H9 (cell line): ENCODE measurements at regions not wholly inside any gene's neighbourhood (a gene's known extent, or its start where the extent isn't known, plus 50 kb on each side); places are given as distances from the start of the nearest gene placed in this dataset.

ENCODE experiments used
- DNase-seq: peaks from one replicate; pipeline ENCODE4 v3.0.0-alpha.2; 2017
- H2AFZ ChIP-seq: one replicate; pipeline ENCODE4 v1.6.1; 2013; ENCODE audit warnings: mild to moderate bottlenecking, low read length, control low read depth, moderate library complexity
- H2AK5ac ChIP-seq: 2 replicates; pipeline ENCODE4 v1.6.1; 2013; ENCODE audit warnings: low read length, control low read depth, mixed read lengths; ENCODE audit not compliant: insufficient read length
- H2BK120ac ChIP-seq: one replicate; pipeline ENCODE4 v1.6.1; 2013; ENCODE audit warnings: low read depth, mild to moderate bottlenecking, low read length, control low read depth, inconsistent platforms; ENCODE audit not compliant: poor library complexity, severe bottlenecking
- H2BK12ac ChIP-seq: 2 replicates; pipeline ENCODE4 v1.6.1; 2013; ENCODE audit warnings: low read length, control low read depth, mixed read lengths, low read depth; ENCODE audit not compliant: insufficient read length
- H2BK15ac ChIP-seq: 2 replicates; pipeline ENCODE4 v1.6.1; 2013; ENCODE audit warnings: low read depth, low read length, control low read depth
- H2BK20ac ChIP-seq: one replicate; pipeline ENCODE4 v1.6.1; 2013; ENCODE audit warnings: low read depth, mild to moderate bottlenecking, low read length, control low read depth, inconsistent platforms; ENCODE audit not compliant: poor library complexity, severe bottlenecking
- H2BK5ac ChIP-seq: 2 replicates; pipeline ENCODE4 v1.6.1; 2013; ENCODE audit warnings: low read length, control low read depth, mixed read lengths; ENCODE audit not compliant: insufficient read length
- H3K14ac ChIP-seq: 2 replicates; pipeline ENCODE4 v1.6.1; 2013; ENCODE audit warnings: low read length, control low read depth; ENCODE audit not compliant: insufficient read depth
- H3K18ac ChIP-seq: 2 replicates; pipeline ENCODE4 v1.6.1; 2013; ENCODE audit warnings: low read depth, mild to moderate bottlenecking, mixed read lengths, low read length, control low read depth; ENCODE audit not compliant: insufficient read length
- H3K23ac ChIP-seq: 2 replicates; pipeline ENCODE4 v1.6.1; 2013; ENCODE audit warnings: low read length, control low read depth, mixed read lengths, low read depth; ENCODE audit not compliant: insufficient read length
- H3K23me2 ChIP-seq: 2 replicates; pipeline ENCODE4 v1.6.1; 2013; ENCODE audit warnings: low read depth, mild to moderate bottlenecking, mixed read lengths, low read length, control low read depth; ENCODE audit not compliant: insufficient read length, poor library complexity, severe bottlenecking
- H3K27ac ChIP-seq: 2 replicates; pipeline ENCODE4 v1.5.1; 2013; ENCODE audit warnings: low read length, control low read depth, mixed read lengths, low read depth; ENCODE audit not compliant: insufficient read length
- H3K27me3 ChIP-seq: 2 replicates; pipeline ENCODE4 v1.6.1; 2013; ENCODE audit warnings: low read length, control low read depth, inconsistent platforms; ENCODE audit not compliant: insufficient read depth
- H3K4ac ChIP-seq: 2 replicates; pipeline ENCODE4 v1.6.1; 2013; ENCODE audit warnings: low read depth, mild to moderate bottlenecking, control low read depth, inconsistent platforms, low read length, moderate library complexity
- H3K4me1 ChIP-seq: 2 replicates; pipeline ENCODE4 v1.6.1; 2013; ENCODE audit warnings: low read length, control low read depth, inconsistent platforms; ENCODE audit not compliant: insufficient read depth
- H3K4me2 ChIP-seq: 2 replicates; pipeline ENCODE4 v1.6.1; 2013; ENCODE audit warnings: low read length, control low read depth, mixed read lengths; ENCODE audit not compliant: insufficient read length, insufficient read depth
- H3K56ac ChIP-seq: 2 replicates; pipeline ENCODE4 v1.6.1; 2013; ENCODE audit warnings: low read depth, mild to moderate bottlenecking, mixed read lengths, low read length, control low read depth; ENCODE audit not compliant: insufficient read length
- H3K79me1 ChIP-seq: 2 replicates; pipeline ENCODE4 v1.6.1; 2013; ENCODE audit warnings: low read depth, mild to moderate bottlenecking, moderate library complexity, low read length, control low read depth, inconsistent platforms; ENCODE audit not compliant: insufficient read depth, poor library complexity, severe bottlenecking
- H3K79me2 ChIP-seq: 2 replicates; pipeline ENCODE4 v1.6.1; 2013; ENCODE audit warnings: low read length, control low read depth, inconsistent platforms; ENCODE audit not compliant: insufficient read depth
- H3K9ac ChIP-seq: 2 replicates; pipeline ENCODE4 v1.6.1; 2013; ENCODE audit warnings: low read length, control low read depth, mixed read lengths; ENCODE audit not compliant: insufficient read length; ENCODE audit errors: extremely low read depth
- H3K9me3 ChIP-seq: one replicate; pipeline ENCODE4 v1.6.1; 2013; ENCODE audit warnings: low read depth, low read length, inconsistent platforms; ENCODE audit not compliant: control insufficient read depth
- H3T11ph ChIP-seq: one replicate; pipeline ENCODE4 v1.6.1; 2013; ENCODE audit warnings: mild to moderate bottlenecking, low read length, control low read depth, inconsistent platforms
- H4K20me1 ChIP-seq: one replicate; pipeline ENCODE4 v1.6.1; 2013; ENCODE audit not compliant: control insufficient read depth, insufficient read length, insufficient read depth
- H4K5ac ChIP-seq: 2 replicates; pipeline ENCODE4 v1.6.1; 2013; ENCODE audit warnings: low read depth, mild to moderate bottlenecking, mixed read lengths, low read length, control low read depth; ENCODE audit not compliant: insufficient read length
- H4K8ac ChIP-seq: replicated peaks from 2 replicates; pipeline ENCODE4 v1.6.1; 2013; ENCODE audit warnings: low read length, control low read depth, mixed read lengths, low read depth; ENCODE audit not compliant: insufficient read length
- H4K91ac ChIP-seq: 2 replicates; pipeline ENCODE4 v1.6.1; 2013; ENCODE audit warnings: low read depth, mild to moderate bottlenecking, moderate library complexity, mixed read lengths, low read length, control low read depth; ENCODE audit not compliant: insufficient read length
- H3K27ac Mint-ChIP-seq, 3 experiments: 2 replicates in 2 of 3; 3 replicates in 1 of 3; pipeline ENCODE4 v1.8.0; 2020 to 2021; ENCODE audit warnings: mixed read lengths in 3 of 3, mild to moderate bottlenecking in 1 of 3, moderate library complexity in 1 of 3
- H3K27me3 Mint-ChIP-seq: 2 replicates; pipeline ENCODE4 v1.8.0; 2021; ENCODE audit warnings: low read depth, mild to moderate bottlenecking, moderate library complexity, mixed read lengths
- H3K36me3 Mint-ChIP-seq, 3 experiments: 2 replicates in 2 of 3; 3 replicates in 1 of 3; pipeline ENCODE4 v1.8.0; 2020 to 2021; ENCODE audit warnings: low read depth in 3 of 3, mixed read lengths in 3 of 3; ENCODE audit not compliant: insufficient read depth in 1 of 3
- H3K4me1 Mint-ChIP-seq, 2 experiments: 2 replicates each; pipeline ENCODE4 v1.8.0; 2020; ENCODE audit warnings: mixed read lengths in 2 of 2
- H3K4me3 Mint-ChIP-seq, 2 experiments: 2 replicates in 1 of 2; 3 replicates in 1 of 2; pipeline ENCODE4 v1.8.0; 2020 to 2021; ENCODE audit warnings: mild to moderate bottlenecking in 2 of 2, mixed read lengths in 2 of 2, moderate library complexity in 1 of 2
- H3K9me3 Mint-ChIP-seq, 2 experiments: 2 replicates in 1 of 2; 3 replicates in 1 of 2; pipeline ENCODE4 v1.8.0; 2020; ENCODE audit warnings: mild to moderate bottlenecking in 2 of 2, mixed read lengths in 2 of 2, moderate library complexity in 1 of 2
- CTCF ChIP-seq: fragments of 200-600 bp; sonication (generic); conservative IDR thresholded peaks from 3 replicates; pipeline ENCODE4 v1.8.0; 2021; ENCODE audit warnings: antibody characterized with exemption, mild to moderate bottlenecking
- WGBS: extraction: QIAGEN DNeasy Blood & Tissue Kit; methylation state at CpG from one replicate; pipeline ENCODE4 v1.1.7; 2013; ENCODE audit warnings: missing lambda C conversion rate, low lambda C conversion rate, mixed read lengths; ENCODE audit not compliant: insufficient read length; ENCODE audit errors: extremely low coverage; 5-methylcytosine and 5-hydroxymethylcytosine counted together

DNA sequence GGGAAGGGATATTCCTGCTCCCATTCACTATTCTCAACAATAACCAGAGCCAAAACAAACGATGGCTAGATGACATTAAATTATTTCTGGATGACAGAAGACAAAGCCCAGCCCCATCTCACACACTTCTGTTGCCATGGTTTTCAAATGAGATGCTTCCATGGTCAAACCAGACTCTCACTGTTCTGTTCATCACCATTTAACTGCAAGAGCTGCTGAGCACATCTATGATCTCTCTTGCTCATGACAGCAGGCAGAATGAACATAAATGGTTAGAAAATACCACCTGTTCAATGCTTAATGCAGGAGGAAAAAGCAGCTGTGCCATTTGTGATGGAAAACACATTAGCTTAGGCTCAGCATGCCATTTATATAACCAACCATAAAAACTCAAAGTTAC, 758.6 kb upstream of the ZWINT start:
- H3K79me2 ChIP-seq, result no peaks in the 10 kb centered on the region
- H3K79me1 ChIP-seq, result no peaks in the 10 kb centered on the region
- no peak overlapping the region for H3K56ac ChIP-seq
- no peak overlapping the region for H3K23ac ChIP-seq
- no peak overlapping the region for H2BK15ac ChIP-seq
- H3K9me3 Mint-ChIP-seq, result peaks cover 22 to 23% of the 10 kb centered on the region in 2 experiments
- no peak for TF ChIP-seq CTCF
- H2BK12ac ChIP-seq, result no peak overlapping the region
- no peak overlapping the region for H3K27ac Mint-ChIP-seq
- H4K91ac ChIP-seq, result no peak overlapping the region
- no peak overlapping the region for H2BK5ac ChIP-seq
- H4K5ac ChIP-seq, result no peak overlapping the region
- no peak overlapping the region for H3K27ac ChIP-seq
- no peak overlapping the region for H2AK5ac ChIP-seq
- H4K8ac ChIP-seq, result no peak overlapping the region
- H3K27me3 Mint-ChIP-seq, result no peaks in the 10 kb centered on the region
- H3K4me1 ChIP-seq, result no peaks in the 10 kb centered on the region
- H3K9ac ChIP-seq, result no peak overlapping the region
- no peak overlapping the region for H3K14ac ChIP-seq
- H3K4me3 Mint-ChIP-seq, result no peak overlapping the region
- peaks cover 0 to 4% of the 10 kb centered on the region in 2 experiments; a peak in 1 of 4 replicates for H3K4me1 Mint-ChIP-seq
- no peak overlapping the region for H3T11ph ChIP-seq
- no peak overlapping the region for H3K18ac ChIP-seq
- H3K36me3 Mint-ChIP-seq, result peaks cover 12 to 23% (median 12%) of the 10 kb centered on the region in 3 experiments
- H2BK120ac ChIP-seq, result no peak overlapping the region
- peaks cover 8% of the 10 kb centered on the region for H3K9me3 ChIP-seq
- H2BK20ac ChIP-seq, result no peak overlapping the region
- H2AFZ ChIP-seq, result no peak overlapping the region
- H3K4me2 ChIP-seq, result no peak overlapping the region
- DNase-seq, result no peak
- H4K20me1 ChIP-seq, result no peaks in the 10 kb centered on the region
- WGBS, result no CpG with 5 or more reads among the region's 1 CpG
- H3K23me2 ChIP-seq, result no peaks in the 10 kb centered on the region
- no peaks in the 10 kb centered on the region for H3K27me3 ChIP-seq
- H3K4ac ChIP-seq, result no peak overlapping the region
